ENCODE measurements at regions not wholly inside any gene's neighbourhood (a gene's known extent, or its start where the extent isn't known, plus 50 kb on each side); places are given as distances from the start of the nearest gene placed in this dataset.

DNA sequence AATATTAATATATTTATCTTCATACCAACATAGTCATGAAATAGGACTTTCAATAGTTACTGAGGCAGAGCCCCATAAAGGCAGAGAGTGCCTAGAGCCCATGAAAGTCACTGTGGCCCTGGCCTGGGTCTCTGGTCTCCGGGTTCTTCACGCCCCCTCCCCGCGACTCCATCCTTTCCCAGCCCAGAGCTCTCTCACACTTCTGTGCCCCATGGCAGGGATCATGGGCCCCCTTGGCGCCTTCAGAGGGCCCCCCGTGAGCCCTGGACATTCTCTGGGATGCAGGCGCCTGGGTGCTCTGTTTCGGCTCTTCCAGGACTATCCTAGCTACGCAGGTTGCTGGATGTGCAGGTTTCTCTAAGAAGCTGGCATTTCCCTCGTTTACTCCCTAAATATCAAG, 228.4 kb downstream of the TEX29 start:
- no peaks in the 10 kb centered on the region for H3K4me1 Mint-ChIP-seq
- Histone ChIP-seq H3K4me3 (no peak overlapping the region), H3K4me1 (ENCODE audit: insufficient read depth) (no peaks in the 10 kb centered on the region), H3K27me3 (ENCODE audit: insufficient read depth) (no peaks in the 10 kb centered on the region), H4K20me1 (replicated peaks; ENCODE audit: insufficient read depth) (no peaks in the 10 kb centered on the region), H2AFZ (no peak overlapping the region), H3K9me2 (ENCODE audit: insufficient read depth) (0 out of 2 replicates have a peak, but pooled peaks cover 5% of the 10 kb centered on the region), H3F3A (replicated peaks; ENCODE audit: low read depth) (no peaks in the 10 kb centered on the region), H3K79me2 (replicated peaks; ENCODE audit: insufficient read depth) (no peaks in the 10 kb centered on the region), H3K27ac (ENCODE audit: low read depth) (no peak overlapping the region), H3K4me2 (no peak overlapping the region), H3K36me3 (ENCODE audit: insufficient read depth) (no peaks in the 10 kb centered on the region)
- no peak overlapping the region for H3K4me3 Mint-ChIP-seq
- no peaks in the 10 kb centered on the region for H3K36me3 Mint-ChIP-seq (ENCODE audit: low read depth)
- no peak for ATAC-seq
- H3K27me3 Mint-ChIP-seq (ENCODE audit: insufficient read depth, low read depth, poor library complexity): peaks cover 9% of the 10 kb centered on the region
- no peak for DNase-seq (ENCODE audit: low spot score)
- no peaks in the 10 kb centered on the region; the same call in 1 of the 3 replicates for H3K9me3 Mint-ChIP-seq
- TF ChIP-seq EZH2 (IDR thresholded peaks at IDR 0.05; ENCODE audit: low read depth, unreplicated experiment) (no peak), CREB1 (CRISPR knock-in tag; IDR thresholded peaks at IDR 0.05; ENCODE audit: low read depth) (no peak), EZH2phosphoT487 (IDR thresholded peaks at IDR 0.05; ENCODE audit: unreplicated experiment) (no peak), NANOG (IDR thresholded peaks at IDR 0.05; ENCODE audit: borderline replicate concordance) (no peak), POLR2AphosphoS5 (IDR thresholded peaks at IDR 0.05; ENCODE audit: low read depth) (no peak), STAT1 (IDR thresholded peaks at IDR 0.05; ENCODE audit: unreplicated experiment) (no peak), ZNF114 (CRISPR knock-in tag; IDR thresholded peaks at IDR 0.05) (no peak), JUNB (IDR thresholded peaks at IDR 0.05; ENCODE audit: unreplicated experiment) (no peak)
- TF ChIP-seq, protein P1, sequence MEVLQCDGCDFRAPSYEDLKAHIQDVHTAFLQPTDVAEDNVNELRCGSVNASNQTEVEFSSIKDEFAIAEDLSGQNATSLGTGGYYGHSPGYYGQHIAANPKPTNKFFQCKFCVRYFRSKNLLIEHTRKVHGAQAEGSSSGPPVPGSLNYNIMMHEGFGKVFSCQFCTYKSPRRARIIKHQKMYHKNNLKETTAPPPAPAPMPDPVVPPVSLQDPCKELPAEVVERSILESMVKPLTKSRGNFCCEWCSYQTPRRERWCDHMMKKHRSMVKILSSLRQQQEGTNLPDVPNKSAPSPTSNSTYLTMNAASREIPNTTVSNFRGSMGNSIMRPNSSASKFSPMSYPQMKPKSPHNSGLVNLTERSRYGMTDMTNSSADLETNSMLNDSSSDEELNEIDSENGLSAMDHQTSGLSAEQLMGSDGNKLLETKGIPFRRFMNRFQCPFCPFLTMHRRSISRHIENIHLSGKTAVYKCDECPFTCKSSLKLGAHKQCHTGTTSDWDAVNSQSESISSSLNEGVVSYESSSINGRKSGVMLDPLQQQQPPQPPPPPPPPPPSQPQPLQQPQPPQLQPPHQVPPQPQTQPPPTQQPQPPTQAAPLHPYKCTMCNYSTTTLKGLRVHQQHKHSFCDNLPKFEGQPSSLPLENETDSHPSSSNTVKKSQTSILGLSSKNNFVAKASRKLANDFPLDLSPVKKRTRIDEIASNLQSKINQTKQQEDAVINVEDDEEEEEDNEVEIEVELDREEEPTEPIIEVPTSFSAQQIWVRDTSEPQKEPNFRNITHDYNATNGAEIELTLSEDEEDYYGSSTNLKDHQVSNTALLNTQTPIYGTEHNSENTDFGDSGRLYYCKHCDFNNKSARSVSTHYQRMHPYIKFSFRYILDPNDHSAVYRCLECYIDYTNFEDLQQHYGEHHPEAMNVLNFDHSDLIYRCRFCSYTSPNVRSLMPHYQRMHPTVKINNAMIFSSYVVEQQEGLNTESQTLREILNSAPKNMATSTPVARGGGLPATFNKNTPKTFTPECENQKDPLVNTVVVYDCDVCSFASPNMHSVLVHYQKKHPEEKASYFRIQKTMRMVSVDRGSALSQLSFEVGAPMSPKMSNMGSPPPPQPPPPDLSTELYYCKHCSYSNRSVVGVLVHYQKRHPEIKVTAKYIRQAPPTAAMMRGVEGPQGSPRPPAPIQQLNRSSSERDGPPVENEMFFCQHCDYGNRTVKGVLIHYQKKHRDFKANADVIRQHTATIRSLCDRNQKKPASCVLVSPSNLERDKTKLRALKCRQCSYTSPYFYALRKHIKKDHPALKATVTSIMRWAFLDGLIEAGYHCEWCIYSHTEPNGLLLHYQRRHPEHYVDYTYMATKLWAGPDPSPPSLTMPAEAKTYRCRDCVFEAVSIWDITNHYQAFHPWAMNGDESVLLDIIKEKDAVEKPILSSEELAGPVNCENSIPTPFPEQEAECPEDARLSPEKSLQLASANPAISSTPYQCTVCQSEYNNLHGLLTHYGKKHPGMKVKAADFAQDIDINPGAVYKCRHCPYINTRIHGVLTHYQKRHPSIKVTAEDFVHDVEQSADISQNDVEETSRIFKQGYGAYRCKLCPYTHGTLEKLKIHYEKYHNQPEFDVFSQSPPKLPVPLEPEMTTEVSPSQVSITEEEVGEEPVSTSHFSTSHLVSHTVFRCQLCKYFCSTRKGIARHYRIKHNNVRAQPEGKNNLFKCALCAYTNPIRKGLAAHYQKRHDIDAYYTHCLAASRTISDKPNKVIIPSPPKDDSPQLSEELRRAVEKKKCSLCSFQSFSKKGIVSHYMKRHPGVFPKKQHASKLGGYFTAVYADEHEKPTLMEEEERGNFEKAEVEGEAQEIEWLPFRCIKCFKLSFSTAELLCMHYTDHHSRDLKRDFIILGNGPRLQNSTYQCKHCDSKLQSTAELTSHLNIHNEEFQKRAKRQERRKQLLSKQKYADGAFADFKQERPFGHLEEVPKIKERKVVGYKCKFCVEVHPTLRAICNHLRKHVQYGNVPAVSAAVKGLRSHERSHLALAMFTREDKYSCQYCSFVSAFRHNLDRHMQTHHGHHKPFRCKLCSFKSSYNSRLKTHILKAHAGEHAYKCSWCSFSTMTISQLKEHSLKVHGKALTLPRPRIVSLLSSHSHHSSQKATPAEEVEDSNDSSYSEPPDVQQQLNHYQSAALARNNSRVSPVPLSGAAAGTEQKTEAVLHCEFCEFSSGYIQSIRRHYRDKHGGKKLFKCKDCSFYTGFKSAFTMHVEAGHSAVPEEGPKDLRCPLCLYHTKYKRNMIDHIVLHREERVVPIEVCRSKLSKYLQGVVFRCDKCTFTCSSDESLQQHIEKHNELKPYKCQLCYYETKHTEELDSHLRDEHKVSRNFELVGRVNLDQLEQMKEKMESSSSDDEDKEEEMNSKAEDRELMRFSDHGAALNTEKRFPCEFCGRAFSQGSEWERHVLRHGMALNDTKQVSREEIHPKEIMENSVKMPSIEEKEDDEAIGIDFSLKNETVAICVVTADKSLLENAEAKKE (CRISPR knock-in tag; IDR thresholded peaks at IDR 0.05): no peak
- TF ChIP-seq, protein P2, sequence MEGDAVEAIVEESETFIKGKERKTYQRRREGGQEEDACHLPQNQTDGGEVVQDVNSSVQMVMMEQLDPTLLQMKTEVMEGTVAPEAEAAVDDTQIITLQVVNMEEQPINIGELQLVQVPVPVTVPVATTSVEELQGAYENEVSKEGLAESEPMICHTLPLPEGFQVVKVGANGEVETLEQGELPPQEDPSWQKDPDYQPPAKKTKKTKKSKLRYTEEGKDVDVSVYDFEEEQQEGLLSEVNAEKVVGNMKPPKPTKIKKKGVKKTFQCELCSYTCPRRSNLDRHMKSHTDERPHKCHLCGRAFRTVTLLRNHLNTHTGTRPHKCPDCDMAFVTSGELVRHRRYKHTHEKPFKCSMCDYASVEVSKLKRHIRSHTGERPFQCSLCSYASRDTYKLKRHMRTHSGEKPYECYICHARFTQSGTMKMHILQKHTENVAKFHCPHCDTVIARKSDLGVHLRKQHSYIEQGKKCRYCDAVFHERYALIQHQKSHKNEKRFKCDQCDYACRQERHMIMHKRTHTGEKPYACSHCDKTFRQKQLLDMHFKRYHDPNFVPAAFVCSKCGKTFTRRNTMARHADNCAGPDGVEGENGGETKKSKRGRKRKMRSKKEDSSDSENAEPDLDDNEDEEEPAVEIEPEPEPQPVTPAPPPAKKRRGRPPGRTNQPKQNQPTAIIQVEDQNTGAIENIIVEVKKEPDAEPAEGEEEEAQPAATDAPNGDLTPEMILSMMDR (conservative IDR thresholded peaks at IDR 0.05; ENCODE audit: low read depth in 2 of 2): no peak
- H3K27ac Mint-ChIP-seq: no peak overlapping the region

Measured in GM23338 (cell line).